ENCODE measurements at regions not wholly inside any gene's neighbourhood (a gene's known extent, or its start where the extent isn't known, plus 50 kb on each side); places are given as distances from the start of the nearest gene placed in this dataset.
"Not testable (repeated sequence)": the region's sequence is repeated elsewhere in the genome, so short reads cannot be mapped to it uniquely, and the experiment has no call there.

DNA sequence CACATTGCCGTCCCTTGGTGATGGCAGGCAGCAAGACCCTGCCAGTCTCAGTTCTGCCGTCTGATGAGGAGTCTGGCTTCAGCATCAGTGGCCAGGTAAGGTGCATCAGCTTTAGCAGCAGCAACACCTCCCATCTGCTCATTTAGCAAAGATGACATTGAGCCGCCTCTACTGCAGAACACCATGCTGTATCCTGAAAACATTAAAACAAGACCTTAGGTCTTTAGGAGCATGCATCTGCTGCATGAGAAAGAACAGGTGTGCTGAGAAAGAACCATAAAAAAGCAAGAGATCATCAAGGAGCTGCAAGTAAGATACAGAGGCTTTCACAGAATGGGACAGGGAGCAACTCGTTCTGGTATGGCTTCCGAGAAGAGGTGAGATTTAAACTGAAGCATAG, 87.5 kb downstream of the SCN11A start:
- ATAC-seq: no peak

DNA sequence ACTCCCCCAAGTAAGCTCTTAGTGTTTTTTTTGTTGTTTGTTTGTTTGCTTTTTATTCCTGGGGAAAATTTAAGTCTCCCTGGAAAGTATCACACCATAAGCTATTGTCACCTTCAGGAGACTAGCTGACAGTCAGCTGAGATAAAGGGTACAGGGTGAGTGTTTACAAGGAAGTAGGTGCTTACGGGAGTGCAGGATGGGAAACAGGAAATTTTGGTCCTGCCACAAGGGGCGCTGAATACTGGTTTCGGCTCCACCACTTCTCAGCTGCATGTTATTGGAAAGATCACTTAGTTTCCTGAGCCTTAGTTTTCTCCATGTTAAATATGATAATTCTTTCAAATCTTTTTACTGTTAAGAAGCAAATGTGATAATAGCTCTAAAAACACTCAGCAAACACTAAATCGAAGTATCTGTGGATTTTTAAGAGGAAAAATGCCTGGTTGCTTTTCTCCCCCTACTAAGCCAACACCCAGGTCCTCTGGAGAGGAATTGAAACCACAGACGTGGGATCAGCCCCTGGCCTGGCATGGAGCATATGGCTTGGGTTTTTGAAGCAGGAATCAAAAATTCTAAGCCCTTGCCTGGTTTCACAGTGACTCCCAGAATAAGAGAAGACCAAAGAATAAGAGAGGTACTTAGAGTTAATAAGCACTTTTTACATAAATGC, 90.7 kb downstream of the SCN11A start:
- no peaks in the 10 kb centered on the region for H3K9me3 Mint-ChIP-seq (ENCODE audit: low read depth)
- no peaks in the 10 kb centered on the region for H3K36me3 Mint-ChIP-seq (ENCODE audit: low read depth)
- intact Hi-C loops (cut with DNase I, micrococcal nuclease): no loop called here
- ChIA-PET CTCF (interaction anchor here (0.5 to 3.1 kb wide), 4 partner anchors 10 to 23 kb away, joined by 3 to 17 read pairs (median 7); no protein-coding TSS in a partner anchor), POLR2A (no interaction called here)
- H3K4me3 Mint-ChIP-seq: no peak overlapping the region
- peak; percentile 42 for ATAC-seq
- no peaks in the 10 kb centered on the region for H3K27me3 Mint-ChIP-seq
- no peak overlapping the region for H3K27ac Mint-ChIP-seq
- peak; percentile 54 for DNase-seq
- peaks cover 4% of the 10 kb centered on the region for H3K4me1 Mint-ChIP-seq

More for the DNA sequence above, 87.5 kb downstream of the SCN11A start:
- Mint-ChIP-seq H3K9me3 (ENCODE audit: low read depth) (no peaks in the 10 kb centered on the region), H3K36me3 (ENCODE audit: low read depth) (no peaks in the 10 kb centered on the region), H3K27me3 (no peaks in the 10 kb centered on the region), H3K4me1 (peaks cover 4% of the 10 kb centered on the region), H3K27ac (no peak overlapping the region), H3K4me3 (no peak overlapping the region)
- ChIA-PET CTCF (interaction anchor here (1.4 to 1.5 kb wide), 2 partner anchors 8 to 36 kb away, joined by 3 to 4 read pairs; no protein-coding TSS in a partner anchor), POLR2A (no interaction called here)
- intact Hi-C loops (cut with DNase I, micrococcal nuclease): no loop called here
- DNase-seq: no peak

DNA sequence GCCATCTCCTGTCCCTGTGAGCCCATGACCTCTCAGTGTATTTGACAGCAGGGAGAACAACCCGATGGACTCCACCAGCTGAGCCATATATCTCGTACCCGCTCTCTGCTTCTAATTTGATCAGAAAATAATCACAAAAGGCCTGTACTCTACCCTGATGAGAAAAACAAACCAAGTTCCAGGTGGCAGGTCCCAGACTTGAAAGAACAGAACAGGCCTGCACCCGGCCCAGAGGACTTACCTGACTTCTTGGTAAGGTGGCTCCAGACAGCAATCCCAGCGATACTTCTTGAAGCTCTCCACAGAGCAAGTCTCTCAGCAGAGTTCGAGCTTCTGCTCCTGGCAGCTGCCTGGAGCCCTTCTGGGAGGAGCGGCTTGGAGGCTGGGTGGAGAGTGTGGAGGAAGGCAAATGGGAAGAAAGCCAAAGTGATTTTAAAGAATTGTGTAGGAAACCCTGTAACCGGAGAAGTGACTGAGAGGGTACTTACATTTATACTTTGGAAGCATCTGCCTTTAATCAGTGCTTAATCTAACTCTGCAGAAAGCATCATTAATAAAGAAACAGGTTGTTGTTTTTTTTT, 91.6 kb downstream of the SCN11A start:
- CTCF ChIA-PET: interaction anchor here (0.6 to 3.1 kb wide), 4 partner anchors 11 to 398 kb away, joined by 3 to 17 read pairs (median 7); no protein-coding TSS in a partner anchor
- POLR2A ChIA-PET: no interaction called here
- intact Hi-C loops (cut with DNase I, micrococcal nuclease): no loop called here
- ATAC-seq (no peak), DNase-seq (no peak)
- Mint-ChIP-seq H3K27me3 (no peaks in the 10 kb centered on the region), H3K4me1 (peaks cover 4% of the 10 kb centered on the region), H3K4me3 (no peak overlapping the region), H3K27ac (no peak overlapping the region), H3K9me3 (ENCODE audit: low read depth) (no peaks in the 10 kb centered on the region), H3K36me3 (ENCODE audit: low read depth) (no peaks in the 10 kb centered on the region)

DNA sequence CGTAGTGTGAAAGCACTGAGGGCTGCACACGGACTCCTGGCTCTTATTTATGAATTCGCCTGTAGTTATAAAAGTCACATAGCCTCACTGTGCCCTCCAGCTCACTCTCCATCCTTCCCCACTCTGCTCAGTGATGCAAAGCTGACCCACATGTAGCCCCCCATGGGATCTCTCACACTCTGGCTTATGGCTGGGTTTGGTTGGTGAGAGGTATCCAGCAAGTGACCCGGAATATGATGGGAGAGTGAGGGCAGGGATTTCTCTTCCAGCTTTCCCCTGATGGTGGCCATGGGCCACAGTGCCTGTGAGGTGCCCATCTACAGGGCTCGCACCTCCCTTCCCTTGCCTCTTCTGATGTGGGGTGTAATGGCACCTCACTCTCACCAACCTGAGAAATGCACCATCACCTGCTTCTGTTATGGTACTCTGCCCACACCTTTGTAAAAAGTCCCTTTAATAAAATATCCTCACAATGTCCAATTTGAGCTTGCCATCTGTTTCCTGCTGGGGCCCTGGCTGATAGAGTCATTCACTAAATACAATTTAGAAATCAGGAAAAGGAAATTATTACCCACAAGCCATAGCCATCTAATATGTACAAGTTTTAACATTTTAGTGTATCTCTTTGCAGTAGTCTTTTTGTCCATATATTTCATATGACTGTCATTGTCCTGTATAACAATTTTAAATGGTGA, 93.6 kb downstream of the SCN11A start:
- Mint-ChIP-seq H3K27me3 (no peaks in the 10 kb centered on the region), H3K4me3 (no peak overlapping the region), H3K36me3 (ENCODE audit: low read depth) (no peaks in the 10 kb centered on the region), H3K4me1 (peaks cover 4% of the 10 kb centered on the region), H3K9me3 (ENCODE audit: low read depth) (no peaks in the 10 kb centered on the region), H3K27ac (no peak overlapping the region)
- CTCF ChIA-PET: interaction anchor here (0.7 to 1.6 kb wide), 3 partner anchors 15 to 307 kb away, joined by 3 to 4 read pairs (median 3); no protein-coding TSS in a partner anchor
- intact Hi-C loops (cut with DNase I, micrococcal nuclease): no loop called here
- no peak for ATAC-seq
- DNase-seq: no peak
- POLR2A ChIA-PET: no interaction called here

DNA sequence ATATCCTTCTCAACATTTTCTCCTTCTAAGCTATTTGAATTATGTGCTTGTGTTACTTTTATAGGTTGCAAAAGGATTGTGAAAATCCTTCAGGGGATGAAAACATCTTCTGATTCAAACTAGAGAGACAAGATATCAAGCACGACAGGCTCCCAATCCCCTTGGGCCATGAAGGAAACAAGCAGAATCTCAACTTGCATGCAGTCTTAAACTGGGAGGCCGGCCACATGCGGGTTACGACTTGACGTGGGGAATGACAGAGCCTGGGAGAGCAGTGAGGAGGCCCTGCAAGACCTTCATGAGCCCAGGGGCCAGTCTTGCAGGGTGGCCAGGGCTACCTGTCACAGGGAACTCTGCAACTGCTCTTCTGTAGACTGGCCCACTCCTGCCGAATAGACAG, 94.4 kb downstream of the SCN11A start:
- H3K36me3 Mint-ChIP-seq (ENCODE audit: low read depth): no peaks in the 10 kb centered on the region
- H3K27me3 Mint-ChIP-seq: no peaks in the 10 kb centered on the region
- no peak overlapping the region for H3K4me3 Mint-ChIP-seq
- no peak for DNase-seq
- ATAC-seq: no peak
- ChIA-PET CTCF (no interaction called here), POLR2A (no interaction called here)
- H3K4me1 Mint-ChIP-seq: peaks cover 4% of the 10 kb centered on the region
- no peak overlapping the region for H3K27ac Mint-ChIP-seq
- no peaks in the 10 kb centered on the region for H3K9me3 Mint-ChIP-seq (ENCODE audit: low read depth)
- intact Hi-C loops (cut with DNase I, micrococcal nuclease): no loop called here

DNA sequence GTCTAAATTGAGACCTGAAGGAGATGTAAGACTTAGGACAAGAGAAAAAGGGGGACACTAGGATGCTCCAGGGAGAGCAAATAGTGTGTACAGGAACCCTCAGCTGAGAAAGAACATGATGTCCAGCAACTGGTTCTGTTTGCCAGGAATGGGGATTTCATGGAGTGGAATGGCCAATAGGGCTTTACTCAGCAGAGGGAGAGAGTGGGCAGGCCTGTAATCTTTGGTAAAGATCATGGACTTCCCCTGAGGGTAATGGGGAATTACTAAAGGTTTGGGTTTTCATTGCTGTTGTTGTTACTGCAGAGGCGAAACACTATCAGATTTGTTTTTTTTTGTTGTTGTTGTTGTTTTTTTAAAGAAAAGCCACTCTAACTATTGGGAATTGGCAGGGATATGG, 99.0 kb downstream of the SCN11A start:
- intact Hi-C loops (cut with DNase I, micrococcal nuclease): no loop called here
- no peak overlapping the region for H3K27ac Mint-ChIP-seq

DNA sequence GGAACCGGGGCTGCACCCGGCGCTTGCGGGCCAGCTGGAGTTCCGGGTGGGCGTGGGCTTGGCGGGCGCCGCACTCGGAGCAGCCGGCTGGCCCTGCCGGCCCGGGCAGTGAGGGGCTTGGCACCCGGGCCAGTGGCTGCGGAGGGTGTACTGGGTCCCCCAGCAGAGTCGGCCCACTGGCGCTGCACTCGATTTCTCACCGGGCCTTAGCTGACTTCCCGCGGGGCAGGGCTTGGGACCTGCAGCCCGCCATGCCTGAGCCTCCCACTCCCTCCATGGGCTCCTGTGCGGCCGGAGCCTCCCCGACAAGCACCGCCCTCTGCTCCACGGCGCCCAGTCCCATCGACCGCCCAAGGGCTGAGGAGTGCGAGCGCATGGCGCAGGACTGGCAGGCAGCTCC, 100.6 kb downstream of the SCN11A start:
- intact Hi-C loops (cut with DNase I, micrococcal nuclease); H3K9me3 Mint-ChIP-seq (ENCODE audit: low read depth); H3K4me3 Mint-ChIP-seq; DNase-seq; H3K27me3 Mint-ChIP-seq; CTCF ChIA-PET; H3K4me1 Mint-ChIP-seq; ATAC-seq; POLR2A ChIA-PET; H3K27ac Mint-ChIP-seq; H3K36me3 Mint-ChIP-seq (ENCODE audit: low read depth): not testable (repeated sequence)

More for the DNA sequence above, 99.0 kb downstream of the SCN11A start:
- Mint-ChIP-seq H3K4me3 (no peak overlapping the region), H3K9me3 (ENCODE audit: low read depth) (no peaks in the 10 kb centered on the region), H3K36me3 (ENCODE audit: low read depth) (no peaks in the 10 kb centered on the region), H3K4me1 (no peaks in the 10 kb centered on the region), H3K27me3 (peaks cover 2% of the 10 kb centered on the region)
- ChIA-PET CTCF (interaction anchor here (0.7 kb wide), 1 partner anchor 1184 kb away, joined by 5 read pairs; no protein-coding TSS in a partner anchor), POLR2A (no interaction called here)
- DNase-seq (no peak), ATAC-seq (no peak)

DNA sequence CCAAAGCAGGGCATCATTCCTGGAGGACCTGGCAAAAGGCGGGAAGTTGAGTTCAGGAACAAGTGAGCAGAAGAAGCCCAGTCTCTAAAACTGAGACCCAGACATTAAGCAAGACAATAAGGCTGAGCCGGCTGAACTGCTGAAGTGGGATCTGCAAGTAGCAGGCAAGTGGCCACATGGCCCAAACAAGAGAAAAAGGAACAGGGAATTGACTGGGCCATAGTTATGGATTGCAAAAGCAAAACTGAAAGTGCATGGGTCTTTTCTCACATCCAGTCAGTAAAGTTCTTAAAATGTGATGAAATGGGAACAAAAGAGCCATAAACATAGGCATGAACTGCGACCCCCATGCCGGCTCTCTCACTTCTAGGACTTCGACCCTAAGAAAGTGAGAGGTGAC, 101.2 kb downstream of the SCN11A start:
- no peaks in the 10 kb centered on the region for H3K4me1 Mint-ChIP-seq
- no peak for ATAC-seq
- intact Hi-C loops (cut with DNase I, micrococcal nuclease): no loop called here
- POLR2A ChIA-PET: no interaction called here
- no peaks in the 10 kb centered on the region for H3K36me3 Mint-ChIP-seq (ENCODE audit: low read depth)
- CTCF ChIA-PET: no interaction called here
- no peak for DNase-seq
- H3K9me3 Mint-ChIP-seq (ENCODE audit: low read depth): no peaks in the 10 kb centered on the region
- H3K4me3 Mint-ChIP-seq: no peak overlapping the region
- peaks cover 2% of the 10 kb centered on the region for H3K27me3 Mint-ChIP-seq
- no peak overlapping the region for H3K27ac Mint-ChIP-seq

DNA sequence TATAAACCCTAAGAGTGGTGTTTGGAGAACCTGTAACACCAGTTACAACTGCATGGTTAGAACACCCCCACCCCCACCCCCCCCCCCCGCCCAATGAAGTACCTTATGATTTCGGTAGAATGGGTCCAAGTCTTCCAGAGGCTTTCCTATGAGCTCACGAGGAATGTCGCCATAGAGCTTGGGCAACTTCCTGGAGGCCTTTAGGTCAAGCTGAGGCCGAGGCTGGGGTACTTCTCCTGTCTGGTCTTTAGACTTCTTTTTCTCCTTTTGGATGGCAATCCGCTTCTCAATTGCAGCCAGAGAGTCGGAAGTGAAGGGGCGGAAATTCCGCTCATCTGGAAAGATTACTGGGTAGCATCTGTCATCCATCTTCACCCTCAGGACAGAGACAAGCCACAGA, 101.8 kb downstream of the SCN11A start:
- ChIA-PET POLR2A (no interaction called here), CTCF (no interaction called here)
- H3K9me3 Mint-ChIP-seq (ENCODE audit: low read depth): no peaks in the 10 kb centered on the region
- no peaks in the 10 kb centered on the region for H3K4me1 Mint-ChIP-seq
- no peaks in the 10 kb centered on the region for H3K36me3 Mint-ChIP-seq (ENCODE audit: low read depth)
- ATAC-seq (no peak), DNase-seq (no peak)
- H3K27ac Mint-ChIP-seq: no peak overlapping the region
- intact Hi-C loops (cut with DNase I, micrococcal nuclease): no loop called here
- no peak overlapping the region for H3K4me3 Mint-ChIP-seq
- H3K27me3 Mint-ChIP-seq: peaks cover 2% of the 10 kb centered on the region

DNA sequence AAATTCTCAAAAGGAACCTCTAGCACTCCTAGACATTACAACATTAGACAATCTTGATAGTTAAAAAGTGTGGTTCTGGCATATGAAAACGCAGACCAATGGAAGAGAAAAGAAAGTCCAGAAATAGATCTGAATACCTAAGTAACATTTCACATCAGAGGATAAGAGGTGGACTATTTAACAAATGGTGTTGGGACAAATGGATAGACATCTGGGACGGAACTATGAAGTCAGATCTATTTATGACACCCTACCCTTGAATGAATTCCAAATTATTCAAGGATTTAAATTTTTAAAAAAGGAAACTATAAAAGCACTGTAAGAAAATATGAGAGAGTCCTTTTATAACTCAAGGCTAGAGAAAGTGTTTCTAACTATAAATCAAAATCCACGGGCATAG, 111.3 kb downstream of the SCN11A start:
- no peaks in the 10 kb centered on the region for H3K36me3 Mint-ChIP-seq (ENCODE audit: low read depth)
- intact Hi-C loops (cut with DNase I, micrococcal nuclease): no loop called here

DNA sequence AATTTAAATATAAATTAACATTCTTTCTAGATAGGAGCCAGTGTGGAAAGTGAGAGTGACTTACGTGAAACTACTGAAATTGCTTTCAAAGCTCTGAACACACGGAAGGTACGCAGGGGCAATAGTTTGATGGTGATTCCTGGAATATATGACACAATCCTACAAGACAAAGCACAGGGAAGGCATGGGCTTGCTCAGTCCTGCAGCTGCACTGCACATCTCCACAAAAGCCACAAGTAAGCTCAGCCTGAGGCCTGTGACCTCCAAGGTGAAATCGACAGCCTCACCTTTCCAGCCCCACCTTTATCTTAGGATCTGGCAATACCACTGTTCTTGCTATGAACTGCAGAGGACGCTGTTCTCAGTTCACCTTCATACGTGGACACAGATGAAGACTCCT, 109.3 kb upstream of the SCN10A start:
- Mint-ChIP-seq H3K27ac (no peak overlapping the region), H3K27me3 (peaks cover 10% of the 10 kb centered on the region), H3K4me3 (no peak overlapping the region), H3K4me1 (no peaks in the 10 kb centered on the region), H3K36me3 (ENCODE audit: low read depth) (no peaks in the 10 kb centered on the region), H3K9me3 (ENCODE audit: low read depth) (no peaks in the 10 kb centered on the region)
- ChIA-PET CTCF (no interaction called here), POLR2A (no interaction called here)
- DNase-seq (no peak), ATAC-seq (no peak)
- intact Hi-C loops (cut with DNase I, micrococcal nuclease): no loop called here

More for the DNA sequence above, 111.3 kb downstream of the SCN11A start:
- DNase-seq (no peak), ATAC-seq (no peak)
- ChIA-PET CTCF (no interaction called here), POLR2A (no interaction called here)
- Mint-ChIP-seq H3K4me1 (no peaks in the 10 kb centered on the region), H3K27me3 (no peaks in the 10 kb centered on the region), H3K4me3 (no peak overlapping the region), H3K27ac (no peak overlapping the region), H3K9me3 (ENCODE audit: low read depth) (no peaks in the 10 kb centered on the region)

DNA sequence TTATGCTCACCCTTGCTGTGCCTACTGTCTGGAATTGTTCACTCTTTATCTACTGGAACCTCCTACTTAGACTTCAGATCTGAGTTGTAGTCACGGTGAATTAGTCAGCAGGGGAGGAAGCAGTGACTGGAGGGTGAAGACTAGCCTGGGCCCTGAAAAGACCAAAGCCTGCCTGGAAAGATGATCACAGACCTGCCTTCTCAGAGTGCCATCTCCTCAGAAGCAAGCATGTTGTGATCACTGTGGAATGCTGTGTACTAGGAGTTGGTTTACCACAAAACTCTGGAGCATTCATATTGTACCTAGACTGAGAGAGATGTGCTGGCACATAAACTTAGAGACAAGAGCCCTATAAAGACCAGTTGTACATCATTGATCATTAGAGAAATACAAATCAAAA, 100.7 kb upstream of the SCN10A start:
- H3K27ac Mint-ChIP-seq: no peak overlapping the region
- DNase-seq (no peak), ATAC-seq (no peak)
- no peak overlapping the region for H3K4me3 Mint-ChIP-seq
- POLR2A ChIA-PET: no interaction called here
- H3K36me3 Mint-ChIP-seq (ENCODE audit: low read depth): no peaks in the 10 kb centered on the region
- peaks cover 3% of the 10 kb centered on the region for H3K27me3 Mint-ChIP-seq
- no peaks in the 10 kb centered on the region for H3K9me3 Mint-ChIP-seq (ENCODE audit: low read depth)
- H3K4me1 Mint-ChIP-seq: no peaks in the 10 kb centered on the region
- CTCF ChIA-PET: no interaction called here
- intact Hi-C loops (cut with DNase I, micrococcal nuclease): no loop called here

Measured in activated CD4-positive, alpha-beta T cell treated with anti-CD3 and anti-CD28 coated beads for 36 hours (primary cell).